ENCODE measurements at regions not wholly inside any gene's neighbourhood (a gene's known extent, or its start where the extent isn't known, plus 50 kb on each side); places are given as distances from the start of the nearest gene placed in this dataset.

- H3K9me3 ChIP-seq, result no peaks in the 10 kb centered on the region
- no peak for TF ChIP-seq CTCF (IDR thresholded peaks at IDR 0.05; ENCODE audit: insufficient read depth in 1 of 2, low read depth in 1 of 2, low read length in 1 of 2, severe bottlenecking in 1 of 2, unreplicated experiment in 1 of 2)
- no peak overlapping the region for H3K4me3 Mint-ChIP-seq (ENCODE audit: unreplicated experiment)
- H3K36me3 Mint-ChIP-seq (ENCODE audit: insufficient read depth, unreplicated experiment), result no peaks in the 10 kb centered on the region
- no peak for DNase-seq
- H3K27ac Mint-ChIP-seq (ENCODE audit: unreplicated experiment), result no peak overlapping the region
- no peaks in the 10 kb centered on the region for H3K4me1 ChIP-seq
- ChIA-PET CTCF (no interaction called here), POLR2A (no interaction called here)
- no peaks in the 10 kb centered on the region for H3K4me1 Mint-ChIP-seq (ENCODE audit: low read depth, unreplicated experiment)
- no TSS peak for BruUV-seq (replicated peaks)
- H3K27me3 Mint-ChIP-seq (ENCODE audit: insufficient read depth, unreplicated experiment), result no peaks in the 10 kb centered on the region
- H3K9me3 Mint-ChIP-seq (ENCODE audit: unreplicated experiment), result no peaks in the 10 kb centered on the region
- H3K4me3 ChIP-seq (ENCODE audit: low read depth, low read length), result no peak overlapping the region
- no peaks in the 10 kb centered on the region for H3K27me3 ChIP-seq (replicated peaks; ENCODE audit: control insufficient read depth, insufficient read depth, low read length)
- no peaks in the 10 kb centered on the region for H3K36me3 ChIP-seq (ENCODE audit: control insufficient read depth, insufficient read depth, low read length)
- intact Hi-C loops (cut with micrococcal nuclease; ENCODE audit: unreplicated experiment), result no loop called here
Observed at GRCh38 chr5:5014586-5015235, 125.4 kb upstream of the ADAMTS16 start.

DNA sequence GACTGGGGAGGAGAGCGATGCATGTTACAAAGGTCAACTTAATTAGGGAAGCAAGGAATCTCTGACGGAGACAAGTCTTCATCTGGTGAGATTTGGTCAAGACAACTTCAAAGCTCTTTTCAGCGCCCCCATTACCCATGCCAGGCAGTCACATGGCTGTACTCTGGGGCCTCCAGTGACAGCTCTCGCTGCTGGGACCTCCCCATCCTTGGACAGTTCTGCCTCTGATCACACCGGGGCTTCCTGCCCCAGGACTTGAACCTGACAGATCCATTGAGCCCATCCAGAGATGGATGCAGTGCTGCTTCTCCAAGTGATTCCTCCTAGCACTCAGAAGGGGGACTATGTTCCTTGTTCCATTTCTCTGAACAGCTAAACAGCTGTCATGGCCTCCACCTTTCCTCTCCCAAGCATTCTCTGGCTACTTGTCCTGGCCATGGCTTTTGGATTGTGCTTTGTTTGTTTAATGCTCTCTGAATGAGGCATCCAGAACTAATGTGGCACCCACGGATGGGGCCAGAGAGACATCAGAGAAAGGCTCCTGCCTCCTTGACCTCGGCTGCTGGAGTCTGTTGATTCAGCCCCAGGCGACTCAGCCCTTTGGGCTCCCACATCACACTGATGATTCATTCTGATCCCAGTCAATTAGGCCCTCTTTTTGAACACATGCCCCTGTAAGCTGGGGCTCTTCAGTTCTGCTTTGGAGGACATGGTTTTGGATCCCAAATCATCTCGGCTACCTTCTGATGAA, 122.1 kb upstream of the ADAMTS16 start:
- Mint-ChIP-seq H3K36me3 (ENCODE audit: insufficient read depth, unreplicated experiment) (no peaks in the 10 kb centered on the region), H3K4me3 (ENCODE audit: unreplicated experiment) (no peak overlapping the region), H3K27ac (ENCODE audit: unreplicated experiment) (no peak overlapping the region), H3K9me3 (ENCODE audit: unreplicated experiment) (no peaks in the 10 kb centered on the region), H3K4me1 (ENCODE audit: low read depth, unreplicated experiment) (no peaks in the 10 kb centered on the region), H3K27me3 (ENCODE audit: insufficient read depth, unreplicated experiment) (no peaks in the 10 kb centered on the region)
- Histone ChIP-seq H3K4me1 (no peaks in the 10 kb centered on the region), H3K9me3 (no peaks in the 10 kb centered on the region), H3K4me3 (ENCODE audit: low read depth, low read length) (no peak overlapping the region), H3K27me3 (replicated peaks; ENCODE audit: control insufficient read depth, insufficient read depth, low read length) (no peaks in the 10 kb centered on the region), H3K36me3 (ENCODE audit: control insufficient read depth, insufficient read depth, low read length) (no peaks in the 10 kb centered on the region)
- no peak for DNase-seq
- no peak for TF ChIP-seq CTCF (IDR thresholded peaks at IDR 0.05; ENCODE audit: insufficient read depth in 1 of 2, low read depth in 1 of 2, low read length in 1 of 2, severe bottlenecking in 1 of 2, unreplicated experiment in 1 of 2)
- intact Hi-C loops (cut with micrococcal nuclease; ENCODE audit: unreplicated experiment), result no loop called here
- CTCF ChIA-PET, result no interaction called here
- POLR2A ChIA-PET, result no interaction called here
- BruUV-seq (replicated peaks), result no TSS peak

DNA sequence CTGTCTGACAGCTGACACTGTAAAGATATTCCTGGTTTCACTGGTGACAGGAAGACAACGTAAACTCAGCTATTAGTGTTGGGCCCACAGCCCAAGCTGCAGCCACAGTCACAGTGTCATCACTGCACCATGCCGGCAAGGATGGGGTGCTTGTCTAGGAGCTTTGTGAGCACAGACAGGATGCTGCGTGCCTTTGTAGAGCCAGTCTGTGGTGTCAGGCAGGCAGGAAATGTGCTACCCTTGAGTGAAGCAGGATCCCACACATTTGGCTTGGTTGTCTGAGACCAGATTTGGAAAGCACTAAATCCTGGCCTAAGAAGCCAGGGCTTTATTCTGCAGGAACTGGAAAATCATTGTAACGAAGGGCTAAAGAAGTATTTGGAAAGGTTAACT, 121.6 kb upstream of the ADAMTS16 start:
- no peaks in the 10 kb centered on the region for H3K36me3 ChIP-seq (ENCODE audit: control insufficient read depth, insufficient read depth, low read length)
- no peak overlapping the region for H3K4me3 ChIP-seq (ENCODE audit: low read depth, low read length)
- H3K9me3 ChIP-seq, result no peaks in the 10 kb centered on the region
- H3K4me1 ChIP-seq, result no peaks in the 10 kb centered on the region
- Mint-ChIP-seq H3K4me3 (ENCODE audit: unreplicated experiment) (no peak overlapping the region), H3K36me3 (ENCODE audit: insufficient read depth, unreplicated experiment) (no peaks in the 10 kb centered on the region), H3K4me1 (ENCODE audit: low read depth, unreplicated experiment) (no peaks in the 10 kb centered on the region), H3K27me3 (ENCODE audit: insufficient read depth, unreplicated experiment) (no peaks in the 10 kb centered on the region), H3K9me3 (ENCODE audit: unreplicated experiment) (no peaks in the 10 kb centered on the region), H3K27ac (ENCODE audit: unreplicated experiment) (no peak overlapping the region)
- POLR2A ChIA-PET, result no interaction called here
- intact Hi-C loops (cut with micrococcal nuclease; ENCODE audit: unreplicated experiment), result no loop called here
- no peak for TF ChIP-seq CTCF (IDR thresholded peaks at IDR 0.05; ENCODE audit: insufficient read depth in 1 of 2, low read depth in 1 of 2, low read length in 1 of 2, severe bottlenecking in 1 of 2, unreplicated experiment in 1 of 2)
- H3K27me3 ChIP-seq (replicated peaks; ENCODE audit: control insufficient read depth, insufficient read depth, low read length), result no peaks in the 10 kb centered on the region
- CTCF ChIA-PET, result no interaction called here
- no peak for DNase-seq
- BruUV-seq (replicated peaks), result no TSS peak

All from Caco-2 (cell line).